ENCODE measurements at regions not wholly inside any gene's neighbourhood (a gene's known extent, or its start where the extent isn't known, plus 50 kb on each side); places are given as distances from the start of the nearest gene placed in this dataset.
"Not testable (repeated sequence)": the region's sequence is repeated elsewhere in the genome, so short reads cannot be mapped to it uniquely, and the experiment has no call there.

- Histone ChIP-seq H2AK5ac (ENCODE audit: low read length) (no peak overlapping the region), H3K4me3 (ENCODE audit: low read length) (no peak overlapping the region), H3K4ac (ENCODE audit: low read depth, low read length) (no peak overlapping the region), H3K18ac (ENCODE audit: low read length) (no peak overlapping the region), H3K23ac (ENCODE audit: low read length) (no peak overlapping the region), H3K4me2 (ENCODE audit: low read length) (no peak overlapping the region), H3K56ac (ENCODE audit: low read length) (no peak overlapping the region), H3K79me1 (ENCODE audit: low read length) (no peaks in the 10 kb centered on the region), H3K36me3 (ENCODE audit: control insufficient read depth, insufficient read depth, low read length) (no peaks in the 10 kb centered on the region), H3K27me3 (ENCODE audit: insufficient read depth, low read length, poor library complexity) (no peaks in the 10 kb centered on the region), H3K9ac (ENCODE audit: low read length) (no peak overlapping the region), H2BK120ac (ENCODE audit: low read depth, low read length) (no peak overlapping the region), H3K4me1 (ENCODE audit: control insufficient read depth, low read depth, low read length) (no peaks in the 10 kb centered on the region), H3K79me2 (ENCODE audit: control insufficient read depth, insufficient read depth, low read length) (no peaks in the 10 kb centered on the region), H3K27ac (ENCODE audit: low read depth, low read length) (no peak overlapping the region), H2BK15ac (replicated peaks; ENCODE audit: low read depth) (no peak overlapping the region), H4K5ac (ENCODE audit: low read length) (no peak overlapping the region), H2BK5ac (ENCODE audit: low read length) (no peak overlapping the region), H4K8ac (ENCODE audit: low read depth, low read length) (no peak overlapping the region)
- WGBS (ENCODE audit: extremely low coverage, insufficient coverage, low lambda C conversion rate) = no CpG with 5 or more reads among the region's 3 CpGs
- DNase-seq = no peak
These were observed 544.7 kb upstream of the PTGER4 start for GRCh38 chr5:40134883-40135520.

- no peaks in the 10 kb centered on the region for H3K27me3 ChIP-seq (ENCODE audit: insufficient read depth, low read length, poor library complexity)
These were observed 555.3 kb upstream of the PTGER4 start for GRCh38 chr5:40124367-40124766.

GRCh38 chr5:40121236-40121635, 558.5 kb upstream of the PTGER4 start:
- H3K79me1 ChIP-seq (ENCODE audit: low read length) = no peaks in the 10 kb centered on the region
- H2BK120ac ChIP-seq (ENCODE audit: low read depth, low read length) = no peak overlapping the region
- H2BK5ac ChIP-seq (ENCODE audit: low read length) = no peak overlapping the region
- no peaks in the 10 kb centered on the region for H3K27me3 ChIP-seq (ENCODE audit: insufficient read depth, low read length, poor library complexity)
- H4K5ac ChIP-seq (ENCODE audit: low read length) = no peak overlapping the region
- H3K4me3 ChIP-seq (ENCODE audit: low read length) = no peak overlapping the region
- H3K9ac ChIP-seq (ENCODE audit: low read length) = no peak overlapping the region
- no peaks in the 10 kb centered on the region for H3K79me2 ChIP-seq (ENCODE audit: control insufficient read depth, insufficient read depth, low read length)
- no peak overlapping the region for H3K18ac ChIP-seq (ENCODE audit: low read length)
- H3K56ac ChIP-seq (ENCODE audit: low read length) = no peak overlapping the region
- no peak overlapping the region for H2BK15ac ChIP-seq (replicated peaks; ENCODE audit: low read depth)
- H3K4ac ChIP-seq (ENCODE audit: low read depth, low read length) = no peak overlapping the region
- no peak overlapping the region for H4K8ac ChIP-seq (ENCODE audit: low read depth, low read length)
- no peaks in the 10 kb centered on the region for H3K4me1 ChIP-seq (ENCODE audit: control insufficient read depth, low read depth, low read length)
- no CpG with 5 or more reads among the region's 1 CpG for WGBS (ENCODE audit: extremely low coverage, insufficient coverage, low lambda C conversion rate)
- no peak overlapping the region for H2AK5ac ChIP-seq (ENCODE audit: low read length)
- no peak overlapping the region for H3K4me2 ChIP-seq (ENCODE audit: low read length)
- no peak overlapping the region for H3K27ac ChIP-seq (ENCODE audit: low read depth, low read length)
- DNase-seq = peak; percentile 2
- H3K23ac ChIP-seq (ENCODE audit: low read length) = no peak overlapping the region
- no peaks in the 10 kb centered on the region for H3K36me3 ChIP-seq (ENCODE audit: control insufficient read depth, insufficient read depth, low read length)

More at GRCh38 chr5:40124367-40124766, 555.3 kb upstream of the PTGER4 start:
- H3K4ac ChIP-seq (ENCODE audit: low read depth, low read length) = no peak overlapping the region
- H3K79me1 ChIP-seq (ENCODE audit: low read length) = no peaks in the 10 kb centered on the region
- H3K23ac ChIP-seq (ENCODE audit: low read length) = no peak overlapping the region
- H3K9ac ChIP-seq (ENCODE audit: low read length) = no peak overlapping the region
- H3K79me2 ChIP-seq (ENCODE audit: control insufficient read depth, insufficient read depth, low read length) = no peaks in the 10 kb centered on the region
- no peak overlapping the region for H2AK5ac ChIP-seq (ENCODE audit: low read length)
- no peaks in the 10 kb centered on the region for H3K4me1 ChIP-seq (ENCODE audit: control insufficient read depth, low read depth, low read length)
- no peak overlapping the region for H3K27ac ChIP-seq (ENCODE audit: low read depth, low read length)
- H3K18ac ChIP-seq (ENCODE audit: low read length) = no peak overlapping the region
- no peaks in the 10 kb centered on the region for H3K36me3 ChIP-seq (ENCODE audit: control insufficient read depth, insufficient read depth, low read length)
- no peak overlapping the region for H3K4me2 ChIP-seq (ENCODE audit: low read length)
- H2BK15ac ChIP-seq (replicated peaks; ENCODE audit: low read depth) = no peak overlapping the region
- H3K56ac ChIP-seq (ENCODE audit: low read length) = no peak overlapping the region
- H2BK5ac ChIP-seq (ENCODE audit: low read length) = no peak overlapping the region
- H3K4me3 ChIP-seq (ENCODE audit: low read length) = no peak overlapping the region
- peak; percentile 42 for DNase-seq
- no peak overlapping the region for H2BK120ac ChIP-seq (ENCODE audit: low read depth, low read length)
- WGBS (ENCODE audit: extremely low coverage, insufficient coverage, low lambda C conversion rate) = no CpG with 5 or more reads among the region's 2 CpGs
- no peak overlapping the region for H4K8ac ChIP-seq (ENCODE audit: low read depth, low read length)
- H4K5ac ChIP-seq (ENCODE audit: low read length) = no peak overlapping the region

- no peaks in the 10 kb centered on the region for H3K36me3 ChIP-seq (ENCODE audit: control insufficient read depth, insufficient read depth, low read length)
- no peak overlapping the region for H2BK15ac ChIP-seq (replicated peaks; ENCODE audit: low read depth)
- H3K27ac ChIP-seq (ENCODE audit: low read depth, low read length) = no peak overlapping the region
- H3K4me3 ChIP-seq (ENCODE audit: low read length) = no peak overlapping the region
- no peak overlapping the region for H3K18ac ChIP-seq (ENCODE audit: low read length)
- no peak overlapping the region for H2BK5ac ChIP-seq (ENCODE audit: low read length)
- no peaks in the 10 kb centered on the region for H3K79me1 ChIP-seq (ENCODE audit: low read length)
- H2BK120ac ChIP-seq (ENCODE audit: low read depth, low read length) = no peak overlapping the region
- no peak overlapping the region for H3K9ac ChIP-seq (ENCODE audit: low read length)
- H3K79me2 ChIP-seq (ENCODE audit: control insufficient read depth, insufficient read depth, low read length) = no peaks in the 10 kb centered on the region
- H3K4me1 ChIP-seq (ENCODE audit: control insufficient read depth, low read depth, low read length) = no peaks in the 10 kb centered on the region
- no peak overlapping the region for H2AK5ac ChIP-seq (ENCODE audit: low read length)
- H3K27me3 ChIP-seq (ENCODE audit: insufficient read depth, low read length, poor library complexity) = no peaks in the 10 kb centered on the region
- no peak overlapping the region for H4K8ac ChIP-seq (ENCODE audit: low read depth, low read length)
- H4K5ac ChIP-seq (ENCODE audit: low read length) = no peak overlapping the region
- H3K23ac ChIP-seq (ENCODE audit: low read length) = no peak overlapping the region
- H3K56ac ChIP-seq (ENCODE audit: low read length) = no peak overlapping the region
- no peak overlapping the region for H3K4me2 ChIP-seq (ENCODE audit: low read length)
- H3K4ac ChIP-seq (ENCODE audit: low read depth, low read length) = no peak overlapping the region
- DNase-seq = no peak
These were observed 566.8 kb upstream of the PTGER4 start for GRCh38 chr5:40112875-40113274.

- H3K79me2 ChIP-seq (ENCODE audit: control insufficient read depth, insufficient read depth, low read length); H3K4me3 ChIP-seq (ENCODE audit: low read length); H2AK5ac ChIP-seq (ENCODE audit: low read length); H2BK5ac ChIP-seq (ENCODE audit: low read length); H4K5ac ChIP-seq (ENCODE audit: low read length); H2BK15ac ChIP-seq (replicated peaks; ENCODE audit: low read depth); H3K79me1 ChIP-seq (ENCODE audit: low read length); H3K56ac ChIP-seq (ENCODE audit: low read length); H3K4me1 ChIP-seq (ENCODE audit: control insufficient read depth, low read depth, low read length); H4K8ac ChIP-seq (ENCODE audit: low read depth, low read length); H3K9ac ChIP-seq (ENCODE audit: low read length); H3K23ac ChIP-seq (ENCODE audit: low read length); H3K27ac ChIP-seq (ENCODE audit: low read depth, low read length); H3K4ac ChIP-seq (ENCODE audit: low read depth, low read length); H3K27me3 ChIP-seq (ENCODE audit: insufficient read depth, low read length, poor library complexity); H2BK120ac ChIP-seq (ENCODE audit: low read depth, low read length); H3K18ac ChIP-seq (ENCODE audit: low read length); H3K36me3 ChIP-seq (ENCODE audit: control insufficient read depth, insufficient read depth, low read length); H3K4me2 ChIP-seq (ENCODE audit: low read length); DNase-seq: not testable (repeated sequence)
- no CpG with 5 or more reads among the region's 4 CpGs for WGBS (ENCODE audit: extremely low coverage, insufficient coverage, low lambda C conversion rate)
These were observed 568.7 kb upstream of the PTGER4 start for GRCh38 chr5:40111036-40111435.

- H2BK120ac ChIP-seq (ENCODE audit: low read depth, low read length); H3K79me1 ChIP-seq (ENCODE audit: low read length); H4K5ac ChIP-seq (ENCODE audit: low read length); H3K18ac ChIP-seq (ENCODE audit: low read length); H3K4me1 ChIP-seq (ENCODE audit: control insufficient read depth, low read depth, low read length); H3K56ac ChIP-seq (ENCODE audit: low read length); H3K79me2 ChIP-seq (ENCODE audit: control insufficient read depth, insufficient read depth, low read length); H3K4ac ChIP-seq (ENCODE audit: low read depth, low read length); H3K36me3 ChIP-seq (ENCODE audit: control insufficient read depth, insufficient read depth, low read length); H3K9ac ChIP-seq (ENCODE audit: low read length); H2AK5ac ChIP-seq (ENCODE audit: low read length); H2BK15ac ChIP-seq (replicated peaks; ENCODE audit: low read depth); DNase-seq; H3K4me3 ChIP-seq (ENCODE audit: low read length); H4K8ac ChIP-seq (ENCODE audit: low read depth, low read length); H3K4me2 ChIP-seq (ENCODE audit: low read length); H2BK5ac ChIP-seq (ENCODE audit: low read length); H3K27me3 ChIP-seq (ENCODE audit: insufficient read depth, low read length, poor library complexity); H3K27ac ChIP-seq (ENCODE audit: low read depth, low read length); H3K23ac ChIP-seq (ENCODE audit: low read length): not testable (repeated sequence)
- WGBS (ENCODE audit: extremely low coverage, insufficient coverage, low lambda C conversion rate) = no CpG with 5 or more reads among the region's 3 CpGs
These were observed 570.8 kb upstream of the PTGER4 start for GRCh38 chr5:40108764-40109390.
